Astrocyte (in vitro differentiated cells and primary cell): ENCODE measurements at regions not wholly inside any gene's neighbourhood (a gene's known extent, or its start where the extent isn't known, plus 50 kb on each side); places are given as distances from the start of the nearest gene placed in this dataset.

Experiments used
- DNase-seq: peaks from one replicate; pipeline ENCODE4 v3.0.0-alpha.2; 2010; ENCODE audit warnings: low read depth
- FAIRE-seq: peaks from 2 replicates; lab custom pipeline; 2011; peaks lifted over from hg19 to GRCh38; lab: Jason Lieb, UNC
- H2AFZ ChIP-seq: 2 replicates; pipeline ENCODE4 v1.6.0; 2012; ENCODE audit warnings: low read depth, low read length, inconsistent platforms
- H3K27ac ChIP-seq: 2 replicates; pipeline ENCODE4 v1.5.1; 2011; ENCODE audit warnings: low read depth, low read length, inconsistent platforms
- H3K27me3 ChIP-seq: 2 replicates; pipeline ENCODE4 v1.6.0; 2011; ENCODE audit warnings: low read length, inconsistent platforms; ENCODE audit not compliant: insufficient read depth
- H3K36me3 ChIP-seq: 2 replicates; pipeline ENCODE4 v1.5.1; 2011; ENCODE audit warnings: low read length, inconsistent platforms; ENCODE audit not compliant: insufficient read depth
- H3K4me1 ChIP-seq: 2 replicates; pipeline ENCODE4 v1.5.1; 2011; ENCODE audit warnings: low read length, inconsistent platforms; ENCODE audit not compliant: insufficient read depth
- H3K4me2 ChIP-seq: 2 replicates; pipeline ENCODE4 v1.6.0; 2012; ENCODE audit warnings: low read length, inconsistent platforms
- H3K4me3 ChIP-seq: 2 replicates; pipeline ENCODE4 v1.5.1; 2011; ENCODE audit warnings: low read depth, mild to moderate bottlenecking, low read length, inconsistent platforms; ENCODE audit not compliant: insufficient read depth
- H3K79me2 ChIP-seq: 2 replicates; pipeline ENCODE4 v1.6.0; 2012; ENCODE audit warnings: mild to moderate bottlenecking, low read length, inconsistent platforms; ENCODE audit not compliant: insufficient read depth
- H3K9ac ChIP-seq: 2 replicates; pipeline ENCODE4 v1.6.0; 2012; ENCODE audit warnings: mild to moderate bottlenecking, low read length, inconsistent platforms
- H3K9me3 ChIP-seq: 2 replicates; pipeline ENCODE4 v1.5.1; 2012; ENCODE audit warnings: low read depth, mild to moderate bottlenecking, low read length, inconsistent platforms; ENCODE audit not compliant: insufficient read depth
- H4K20me1 ChIP-seq: 2 replicates; pipeline ENCODE4 v1.6.0; 2012; ENCODE audit warnings: low read length, inconsistent platforms; ENCODE audit not compliant: insufficient read depth
- H3K27ac Mint-ChIP-seq: one replicate; pipeline ENCODE4 v1.8.0; 2021; ENCODE audit warnings: mild to moderate bottlenecking, mixed read lengths; ENCODE audit not compliant: unreplicated experiment
- H3K27me3 Mint-ChIP-seq: one replicate; pipeline ENCODE4 v1.8.0; 2021; ENCODE audit warnings: low read depth, mixed read lengths; ENCODE audit not compliant: unreplicated experiment
- H3K36me3 Mint-ChIP-seq: one replicate; pipeline ENCODE4 v1.8.0; 2021; ENCODE audit warnings: low read depth, mixed read lengths; ENCODE audit not compliant: unreplicated experiment
- H3K4me1 Mint-ChIP-seq: one replicate; pipeline ENCODE4 v1.8.0; 2021; ENCODE audit warnings: low read depth, mixed read lengths; ENCODE audit not compliant: unreplicated experiment
- H3K4me3 Mint-ChIP-seq: one replicate; pipeline ENCODE4 v1.8.0; 2021; ENCODE audit warnings: mild to moderate bottlenecking, moderate library complexity, mixed read lengths; ENCODE audit not compliant: unreplicated experiment
- H3K9me3 Mint-ChIP-seq: one replicate; pipeline ENCODE4 v1.8.0; 2021; ENCODE audit warnings: mild to moderate bottlenecking, mixed read lengths; ENCODE audit not compliant: unreplicated experiment
- CTCF ChIP-seq: IDR thresholded peaks from 2 replicates; pipeline ENCODE4 v1.5.1; 2011; ENCODE audit warnings: low read depth, mild to moderate bottlenecking, inconsistent platforms, low read length, moderate library complexity; ENCODE audit not compliant: insufficient read depth
- EZH2 ChIP-seq: IDR thresholded peaks from 2 replicates; pipeline ENCODE4 v1.6.1; 2012; ENCODE audit warnings: mild to moderate bottlenecking, low read length, inconsistent platforms; ENCODE audit not compliant: insufficient read depth

- DNase-seq (no peak), FAIRE-seq (no peak)
- Histone ChIP-seq H3K4me2 (no peak overlapping the region), H3K4me1 (no peaks in the 10 kb centered on the region), H3K27me3 (no peaks in the 10 kb centered on the region), H3K9me3 (no peaks in the 10 kb centered on the region), H3K9ac (no peak overlapping the region), H3K36me3 (no peaks in the 10 kb centered on the region), H3K4me3 (no peak overlapping the region), H3K79me2 (no peaks in the 10 kb centered on the region), H2AFZ (no peak overlapping the region), H3K27ac (no peak overlapping the region), H4K20me1 (no peaks in the 10 kb centered on the region)
- Mint-ChIP-seq H3K36me3 (no peaks in the 10 kb centered on the region), H3K4me3 (no peak overlapping the region), H3K27ac (no peak overlapping the region), H3K9me3 (no peaks in the 10 kb centered on the region), H3K27me3 (no peaks in the 10 kb centered on the region), H3K4me1 (no peaks in the 10 kb centered on the region)
- TF ChIP-seq CTCF (no peak), EZH2 (no peak)
These were observed 90.6 kb upstream of the CDK1 start for GRCh38 chr10:60687679-60688078.

GRCh38 chr10:60684091-60684490, 94.2 kb upstream of the CDK1 start:
- Histone ChIP-seq H3K9me3 (no peaks in the 10 kb centered on the region), H3K27ac (no peak overlapping the region), H3K4me2 (no peak overlapping the region), H4K20me1 (no peaks in the 10 kb centered on the region), H3K36me3 (no peaks in the 10 kb centered on the region), H3K27me3 (no peaks in the 10 kb centered on the region), H3K9ac (no peak overlapping the region), H2AFZ (no peak overlapping the region), H3K79me2 (no peaks in the 10 kb centered on the region), H3K4me3 (no peak overlapping the region), H3K4me1 (no peaks in the 10 kb centered on the region)
- H3K27me3 Mint-ChIP-seq: no peaks in the 10 kb centered on the region
- H3K36me3 Mint-ChIP-seq: no peaks in the 10 kb centered on the region
- FAIRE-seq: no peak
- H3K27ac Mint-ChIP-seq: no peak overlapping the region
- no peaks in the 10 kb centered on the region for H3K9me3 Mint-ChIP-seq
- TF ChIP-seq CTCF: no peak
- H3K4me3 Mint-ChIP-seq: no peak overlapping the region
- no peak for DNase-seq
- H3K4me1 Mint-ChIP-seq: no peaks in the 10 kb centered on the region

GRCh38 chr10:60681103-60681502, 97.2 kb upstream of the CDK1 start:
- DNase-seq: no peak
- Mint-ChIP-seq H3K4me1 (peaks cover 5% of the 10 kb centered on the region), H3K27me3 (no peaks in the 10 kb centered on the region), H3K9me3 (no peaks in the 10 kb centered on the region), H3K27ac (no peak overlapping the region), H3K36me3 (no peaks in the 10 kb centered on the region), H3K4me3 (no peak overlapping the region)
- Histone ChIP-seq H3K9ac (no peak overlapping the region), H3K4me2 (no peak overlapping the region), H3K4me3 (no peak overlapping the region), H3K9me3 (no peaks in the 10 kb centered on the region), H3K27me3 (no peaks in the 10 kb centered on the region), H3K79me2 (no peaks in the 10 kb centered on the region), H3K36me3 (no peaks in the 10 kb centered on the region), H3K4me1 (peaks cover 3% of the 10 kb centered on the region), H2AFZ (no peak overlapping the region), H3K27ac (no peak overlapping the region), H4K20me1 (no peaks in the 10 kb centered on the region)
- no peak for FAIRE-seq
- TF ChIP-seq CTCF (no peak), EZH2 (no peak)
